ENCODE measurements at regions not wholly inside any gene's neighbourhood (a gene's known extent, or its start where the extent isn't known, plus 50 kb on each side); places are given as distances from the start of the nearest gene placed in this dataset.

- H3K4me1 Mint-ChIP-seq (ENCODE audit: unreplicated experiment): peaks cover 16% of the 10 kb centered on the region
- H3K27ac Mint-ChIP-seq: no peak overlapping the region
- no peak for TF ChIP-seq CTCF (conservative IDR thresholded peaks at IDR 0.05)
- DNase-seq (ENCODE audit: extremely low spot score, unreplicated experiment): no peak
- no peaks in the 10 kb centered on the region for H3K9me3 Mint-ChIP-seq
- peaks cover 3% of the 10 kb centered on the region for H3K27me3 Mint-ChIP-seq
- H3K36me3 Mint-ChIP-seq: no peaks in the 10 kb centered on the region
- H3K4me3 Mint-ChIP-seq: no peak overlapping the region
Measured at GRCh38 chr3:6806991-6807390, 53.9 kb upstream of the GRM7 start.

GRCh38 chr3:6807967-6808588 is 52.8 kb upstream of the GRM7 start:
- no peak overlapping the region for H3K27ac Mint-ChIP-seq
- no peak overlapping the region for H3K4me3 Mint-ChIP-seq
- H3K27me3 Mint-ChIP-seq: peaks cover 3% of the 10 kb centered on the region
- no peak for TF ChIP-seq CTCF (conservative IDR thresholded peaks at IDR 0.05)
- H3K9me3 Mint-ChIP-seq: no peaks in the 10 kb centered on the region
- no peaks in the 10 kb centered on the region for H3K36me3 Mint-ChIP-seq
- no peak for DNase-seq (ENCODE audit: extremely low spot score, unreplicated experiment)
- peaks cover 16% of the 10 kb centered on the region for H3K4me1 Mint-ChIP-seq (ENCODE audit: unreplicated experiment)

GRCh38 chr3:6809349-6809748 is 51.6 kb upstream of the GRM7 start:
- TF ChIP-seq CTCF (conservative IDR thresholded peaks at IDR 0.05): no peak
- H3K4me3 Mint-ChIP-seq: no peak overlapping the region
- no peaks in the 10 kb centered on the region for H3K36me3 Mint-ChIP-seq
- H3K9me3 Mint-ChIP-seq: no peaks in the 10 kb centered on the region
- no peak for DNase-seq (ENCODE audit: extremely low spot score, unreplicated experiment)
- peaks cover 16% of the 10 kb centered on the region for H3K4me1 Mint-ChIP-seq (ENCODE audit: unreplicated experiment)
- peaks cover 3% of the 10 kb centered on the region for H3K27me3 Mint-ChIP-seq
- no peak overlapping the region for H3K27ac Mint-ChIP-seq
